LNCAP (cell line): ENCODE measurements at regions not wholly inside any gene's neighbourhood (a gene's known extent, or its start where the extent isn't known, plus 50 kb on each side); places are given as distances from the start of the nearest gene placed in this dataset.

ENCODE experiments used
- TF ChIP-seq, protein P1 (sequence below): fragments of 450-650 bp; IDR thresholded peaks from 2 replicates; pipeline ENCODE4 v1.5.1; 2017; ENCODE audit warnings: mild to moderate bottlenecking

DNA sequence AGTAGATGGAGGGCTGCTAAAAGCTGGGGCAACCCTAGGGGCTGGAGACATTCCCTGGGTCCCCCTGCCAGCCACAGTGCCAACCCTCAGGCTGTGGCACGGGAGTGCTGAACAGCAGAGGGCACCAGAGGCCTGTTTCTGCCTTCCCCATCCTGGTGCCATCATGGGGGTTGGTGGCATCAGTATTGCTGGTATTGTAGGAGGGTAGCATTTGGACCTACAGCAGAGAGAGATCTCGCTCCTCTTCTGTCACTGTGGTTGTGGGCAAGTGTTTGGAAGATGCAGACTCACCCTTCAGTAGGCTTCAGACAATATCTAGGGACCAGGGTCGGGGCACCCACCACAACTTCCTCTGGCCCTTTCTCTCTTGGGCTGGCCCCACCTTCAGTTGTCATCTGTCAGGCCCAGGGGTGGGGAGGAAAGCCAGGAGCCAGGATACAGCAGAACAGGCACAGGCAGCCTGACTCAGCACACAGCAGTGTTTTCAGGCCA is 123.5 kb downstream of the RPLP1 start:
- TF ChIP-seq, protein P1, sequence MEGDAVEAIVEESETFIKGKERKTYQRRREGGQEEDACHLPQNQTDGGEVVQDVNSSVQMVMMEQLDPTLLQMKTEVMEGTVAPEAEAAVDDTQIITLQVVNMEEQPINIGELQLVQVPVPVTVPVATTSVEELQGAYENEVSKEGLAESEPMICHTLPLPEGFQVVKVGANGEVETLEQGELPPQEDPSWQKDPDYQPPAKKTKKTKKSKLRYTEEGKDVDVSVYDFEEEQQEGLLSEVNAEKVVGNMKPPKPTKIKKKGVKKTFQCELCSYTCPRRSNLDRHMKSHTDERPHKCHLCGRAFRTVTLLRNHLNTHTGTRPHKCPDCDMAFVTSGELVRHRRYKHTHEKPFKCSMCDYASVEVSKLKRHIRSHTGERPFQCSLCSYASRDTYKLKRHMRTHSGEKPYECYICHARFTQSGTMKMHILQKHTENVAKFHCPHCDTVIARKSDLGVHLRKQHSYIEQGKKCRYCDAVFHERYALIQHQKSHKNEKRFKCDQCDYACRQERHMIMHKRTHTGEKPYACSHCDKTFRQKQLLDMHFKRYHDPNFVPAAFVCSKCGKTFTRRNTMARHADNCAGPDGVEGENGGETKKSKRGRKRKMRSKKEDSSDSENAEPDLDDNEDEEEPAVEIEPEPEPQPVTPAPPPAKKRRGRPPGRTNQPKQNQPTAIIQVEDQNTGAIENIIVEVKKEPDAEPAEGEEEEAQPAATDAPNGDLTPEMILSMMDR: peak; percentile 93

GRCh38 chr15:69576948-69577351 is 124.3 kb downstream of the RPLP1 start:
- TF ChIP-seq, protein P1: no peak

- TF ChIP-seq, protein P1: no peak
These were observed 124.8 kb downstream of the RPLP1 start for GRCh38 chr15:69577397-69577796.

DNA sequence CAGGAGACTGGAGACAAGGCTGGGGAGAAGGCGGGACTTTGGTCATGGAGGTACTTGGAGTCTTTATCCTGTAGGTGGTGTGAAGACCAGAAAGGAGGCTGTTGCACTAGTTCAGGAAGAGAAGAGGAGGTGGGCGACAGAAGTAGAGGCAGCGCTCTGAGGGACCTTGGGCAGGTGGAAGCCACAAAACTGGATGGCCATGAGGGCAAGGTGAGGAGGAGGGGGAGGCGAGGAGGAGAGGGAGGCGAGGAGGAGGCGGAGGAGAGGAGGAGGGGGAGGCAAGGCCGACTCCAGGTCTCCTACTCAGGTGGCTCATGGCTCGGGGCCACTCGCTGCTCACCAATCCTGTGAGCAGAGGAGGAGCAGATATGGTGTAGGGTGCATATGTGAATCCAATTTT is 125.6 kb downstream of the RPLP1 start:
- TF ChIP-seq, protein P1: no peak

- TF ChIP-seq, protein P1: no peak
These were observed 126.4 kb downstream of the RPLP1 start for GRCh38 chr15:69578787-69579583.

GRCh38 chr15:69579950-69580618 is 127.5 kb downstream of the RPLP1 start:
- TF ChIP-seq, protein P1: no peak

- TF ChIP-seq, protein P1: no peak
These were observed 131.0 kb downstream of the RPLP1 start for GRCh38 chr15:69583626-69584025.
